Omental fat pad (tissue), 3 donors: ENCODE measurements at regions not wholly inside any gene's neighbourhood (a gene's known extent, or its start where the extent isn't known, plus 50 kb on each side); places are given as distances from the start of the nearest gene placed in this dataset.

ENCODE experiments used
- ATAC-seq: fragments of 150-250 bp; one replicate; pipeline ENCODE4 v1.9.1; 2016; ENCODE audit warnings: mild to moderate bottlenecking, moderate library complexity; ENCODE audit not compliant: low FRiP score
- DNase-seq: peaks from one replicate; pipeline ENCODE4 v3.0.0-alpha.2; 2019; ENCODE audit warnings: low spot score
- CTCF ChIP-seq, 3 donors: fragments of 450-650 bp; IDR thresholded peaks; one replicate each; pipeline ENCODE4 v1.5.1; 2016 to 2017; ENCODE audit warnings: antibody characterized with exemption in 3 of 3, mild to moderate bottlenecking in 3 of 3, moderate library complexity in 2 of 3

DNA sequence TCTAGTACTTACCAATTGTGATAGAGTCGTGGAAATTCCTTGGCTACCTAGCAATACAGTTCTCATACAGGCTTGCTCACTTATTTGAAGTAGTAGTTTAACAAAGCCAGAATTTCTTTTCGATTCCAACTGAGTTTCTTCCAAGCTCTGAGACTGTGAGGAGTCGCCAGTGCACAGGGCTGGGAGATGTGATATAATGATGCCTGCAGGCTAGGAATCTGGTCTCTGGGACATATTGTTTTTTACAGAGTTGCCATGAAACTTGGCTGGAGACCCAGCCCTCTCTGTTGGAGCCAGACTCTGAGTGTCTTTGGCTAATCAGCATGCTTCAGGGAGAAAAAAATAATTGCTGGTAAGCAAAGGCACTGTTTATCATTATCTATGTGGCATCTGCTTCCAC is 698.8 kb upstream of the GOT2 start:
- no peak for TF ChIP-seq CTCF (IDR thresholded peaks at IDR 0.05)
- DNase-seq (no peak), ATAC-seq (no peak)

DNA sequence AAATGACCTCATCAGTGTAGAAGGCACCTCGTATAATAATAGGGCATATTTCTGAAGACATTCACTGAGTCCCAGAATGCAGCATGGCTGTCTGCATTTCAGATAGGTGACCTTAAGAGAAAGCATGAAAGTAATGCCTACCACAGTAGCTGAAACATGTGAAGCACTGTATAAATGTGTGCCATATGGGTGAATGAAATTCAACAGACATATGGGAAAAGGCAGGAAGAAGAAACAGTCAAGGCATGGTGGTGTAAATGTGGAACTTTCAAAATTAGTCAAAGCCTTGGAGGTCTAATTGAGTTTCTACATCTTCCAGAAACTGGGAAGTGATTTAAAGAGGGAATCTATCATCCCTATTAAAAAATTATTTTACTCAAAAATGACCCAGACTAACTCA is 698.2 kb upstream of the GOT2 start:
- TF ChIP-seq CTCF (IDR thresholded peaks at IDR 0.05): no peak
- DNase-seq: no peak
- no peak for ATAC-seq

GRCh38 chr16:59424714-59425273 is 690.7 kb upstream of the GOT2 start:
- no peak for ATAC-seq
- DNase-seq: no peak
- no peak for TF ChIP-seq CTCF (IDR thresholded peaks at IDR 0.05)

DNA sequence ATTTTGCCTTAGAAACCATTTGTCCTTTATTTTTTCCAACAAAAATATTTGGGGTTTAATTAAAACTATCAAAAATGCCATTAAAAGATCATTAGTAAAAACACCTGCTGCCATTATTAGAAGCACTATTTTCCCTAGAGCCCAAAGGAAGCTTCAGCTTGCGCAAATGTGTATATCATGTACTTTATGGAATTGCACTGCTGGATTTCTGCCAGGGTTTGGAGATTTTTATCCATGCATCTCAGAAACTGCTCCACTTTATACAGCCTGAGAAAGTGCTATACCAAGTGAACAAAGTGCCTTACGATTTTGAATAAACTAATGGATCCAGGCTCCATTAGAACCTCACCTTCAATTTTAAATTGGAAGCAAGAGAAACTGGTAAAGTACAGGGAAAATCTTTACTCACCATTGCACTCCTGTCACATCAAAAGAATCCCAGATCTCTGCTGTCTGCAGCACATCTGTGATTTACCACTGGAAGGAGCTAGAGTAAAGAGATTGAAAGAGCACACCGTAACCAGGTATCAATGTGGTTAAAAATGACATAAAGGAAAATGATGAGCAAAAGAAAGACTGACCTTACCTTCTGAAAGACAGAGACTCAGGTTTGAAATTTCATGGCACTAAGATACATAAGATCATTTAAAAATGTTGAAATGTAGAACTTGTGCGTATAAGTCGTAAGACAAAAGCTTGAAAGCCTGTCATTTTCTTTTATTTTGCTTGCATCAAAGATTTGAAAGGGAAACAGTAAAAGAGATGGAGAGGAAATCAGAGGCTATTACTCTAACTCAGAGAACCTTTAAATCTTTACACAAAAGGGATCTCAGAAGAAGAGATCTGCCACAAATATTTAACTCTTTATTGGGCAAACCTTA is 678.1 kb upstream of the GOT2 start:
- ATAC-seq: no peak
- no peak for TF ChIP-seq CTCF (IDR thresholded peaks at IDR 0.05)
- no peak for DNase-seq

DNA sequence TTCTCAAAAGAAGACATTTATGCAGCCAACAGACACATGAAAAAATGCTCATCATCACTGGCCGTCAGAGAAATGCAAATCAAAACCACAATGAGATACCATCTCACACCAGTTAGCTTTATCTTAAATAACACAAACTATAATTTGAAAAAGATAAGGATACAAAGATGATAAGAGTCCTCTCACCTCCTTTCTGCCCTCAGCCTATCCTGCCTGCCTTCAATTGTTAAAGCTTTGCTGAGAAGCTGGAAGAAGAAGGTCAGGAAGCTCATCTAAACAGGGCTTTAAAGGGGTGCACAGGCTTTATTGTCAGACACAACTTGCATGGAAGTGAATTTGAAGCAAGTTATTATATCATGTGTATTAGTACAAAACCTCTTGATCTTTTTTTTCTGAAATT is 676.3 kb upstream of the GOT2 start:
- no peak for DNase-seq
- no peak for ATAC-seq
- TF ChIP-seq CTCF (IDR thresholded peaks at IDR 0.05): no peak

GRCh38 chr16:59405802-59406201 is 671.7 kb upstream of the GOT2 start:
- TF ChIP-seq CTCF (IDR thresholded peaks at IDR 0.05): no peak
- ATAC-seq (no peak), DNase-seq (no peak)

DNA sequence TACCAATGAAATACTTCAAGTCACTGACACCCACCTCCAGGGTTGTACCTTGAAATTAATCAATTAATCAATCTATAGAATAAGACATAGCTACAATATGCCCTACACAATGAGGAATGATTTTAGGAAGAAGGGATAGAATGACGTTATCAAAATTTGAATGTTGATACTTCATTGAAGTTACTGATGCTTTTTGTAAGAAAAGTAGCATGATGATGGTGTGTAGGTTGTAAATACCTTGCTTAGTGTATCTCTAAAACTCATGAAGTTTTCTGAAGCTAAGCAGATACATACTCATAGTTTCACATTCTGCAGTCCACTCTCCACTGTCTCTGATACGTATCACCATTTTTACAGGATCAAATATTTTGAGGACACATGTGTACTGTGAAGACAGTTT is 670.4 kb upstream of the GOT2 start:
- ATAC-seq: no peak
- no peak for TF ChIP-seq CTCF (IDR thresholded peaks at IDR 0.05)
- no peak for DNase-seq
